A673 (cell line): ENCODE measurements at regions not wholly inside any gene's neighbourhood (a gene's known extent, or its start where the extent isn't known, plus 50 kb on each side); places are given as distances from the start of the nearest gene placed in this dataset.

ENCODE experiments used
- CTCF ChIP-seq: fragments of 300-800, 200-600 bp; sonication (generic); conservative IDR thresholded peaks from 2 replicates; pipeline ENCODE4 v1.5.1; 2017; ENCODE audit warnings: low read depth, mild to moderate bottlenecking, antibody characterized with exemption, low read length, moderate library complexity, mixed read lengths
- EZH2 ChIP-seq: fragments of 200-600 bp; sonication (generic); IDR thresholded peaks from 2 replicates; pipeline ENCODE4 v1.6.1; 2017; ENCODE audit warnings: borderline replicate concordance, low read depth, mild to moderate bottlenecking, mixed read lengths, antibody characterized with exemption, low read length; ENCODE audit not compliant: poor library complexity, severe bottlenecking

- TF ChIP-seq CTCF (no peak), EZH2 (no peak)
Observed at GRCh38 chr2:187177253-187177652, 270.8 kb downstream of the CALCRL start.
